HG03064 (cell line): ENCODE measurements at regions not wholly inside any gene's neighbourhood (a gene's known extent, or its start where the extent isn't known, plus 50 kb on each side); places are given as distances from the start of the nearest gene placed in this dataset.

ENCODE experiments used
- ATAC-seq: cut with Tn5 transposase; IDR thresholded peaks from one replicate; pipeline ENCODE4 v1.9.1; 2021; ENCODE audit warnings: low read depth; ENCODE audit not compliant: unreplicated experiment

GRCh38 chr6:132934496-132934895 is 120.1 kb downstream of the RPS12 start:
- ATAC-seq: no peak

DNA sequence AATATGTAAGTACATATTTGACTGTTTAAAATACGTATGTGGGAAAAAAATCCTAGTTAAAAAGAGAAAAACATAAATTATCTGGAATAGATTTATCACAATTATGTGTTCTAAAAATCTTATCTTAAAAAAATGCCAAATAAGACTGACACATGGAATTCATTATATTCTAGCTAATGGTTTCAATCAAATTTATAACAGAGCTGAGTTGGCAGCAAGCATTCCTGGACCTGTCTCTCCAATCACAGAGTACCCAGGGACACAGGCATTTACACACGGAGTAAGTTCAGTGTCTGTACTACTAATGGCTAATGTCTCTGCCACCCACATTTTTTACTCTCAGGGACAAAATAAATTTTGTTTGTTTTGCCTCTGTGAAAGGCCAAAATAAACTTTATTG is 122.3 kb downstream of the RPS12 start:
- ATAC-seq: no peak

GRCh38 chr6:132937466-132937906 is 123.1 kb downstream of the RPS12 start:
- no peak for ATAC-seq

DNA sequence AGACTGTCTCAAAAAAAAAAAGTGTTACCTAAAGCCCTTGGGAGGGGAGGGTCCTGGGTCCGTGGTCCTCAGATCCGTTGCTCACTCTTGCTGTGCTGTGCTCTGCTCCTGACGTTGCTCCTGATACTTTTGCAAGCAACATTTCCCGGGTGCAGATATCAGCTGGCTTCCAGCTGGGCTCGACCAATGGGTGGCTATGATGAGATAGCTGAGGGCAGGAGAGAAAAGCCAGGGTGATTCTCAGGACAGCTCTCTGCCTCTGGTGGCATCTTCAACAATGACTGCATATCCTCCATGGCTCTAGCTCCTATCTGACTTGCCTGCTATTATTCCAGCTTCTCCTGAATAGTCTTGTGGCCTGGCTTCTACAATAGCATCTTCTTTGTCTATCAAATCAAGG is 134.5 kb downstream of the RPS12 start:
- no peak for ATAC-seq

GRCh38 chr6:132950566-132950965 is 136.2 kb downstream of the RPS12 start:
- ATAC-seq: no peak

- no peak for ATAC-seq
Measured at GRCh38 chr6:132952031-132952867, 137.9 kb downstream of the RPS12 start.

- ATAC-seq: no peak
Measured at GRCh38 chr6:132952986-132953385, 138.6 kb downstream of the RPS12 start.

DNA sequence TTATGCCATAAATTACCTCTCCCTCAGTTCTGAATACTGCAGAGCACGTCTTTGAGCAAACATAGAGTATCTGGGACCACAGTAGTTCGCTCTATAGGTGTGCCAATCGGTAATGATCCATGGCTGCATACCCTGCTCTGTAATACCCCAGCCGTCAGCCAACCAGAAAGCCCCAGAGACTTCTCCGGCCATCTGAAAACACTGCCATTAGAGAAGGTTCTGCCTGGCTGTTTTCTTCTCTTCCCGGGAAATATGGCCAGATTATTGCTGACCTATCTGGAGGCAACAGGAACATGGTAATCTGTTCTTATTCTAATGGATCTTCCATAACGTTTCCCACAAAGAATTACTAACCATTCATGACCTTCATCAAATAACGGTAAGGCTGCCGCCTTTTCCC is 139.9 kb downstream of the RPS12 start:
- no peak for ATAC-seq

GRCh38 chr6:132954936-132955335 is 140.6 kb downstream of the RPS12 start:
- ATAC-seq: no peak

DNA sequence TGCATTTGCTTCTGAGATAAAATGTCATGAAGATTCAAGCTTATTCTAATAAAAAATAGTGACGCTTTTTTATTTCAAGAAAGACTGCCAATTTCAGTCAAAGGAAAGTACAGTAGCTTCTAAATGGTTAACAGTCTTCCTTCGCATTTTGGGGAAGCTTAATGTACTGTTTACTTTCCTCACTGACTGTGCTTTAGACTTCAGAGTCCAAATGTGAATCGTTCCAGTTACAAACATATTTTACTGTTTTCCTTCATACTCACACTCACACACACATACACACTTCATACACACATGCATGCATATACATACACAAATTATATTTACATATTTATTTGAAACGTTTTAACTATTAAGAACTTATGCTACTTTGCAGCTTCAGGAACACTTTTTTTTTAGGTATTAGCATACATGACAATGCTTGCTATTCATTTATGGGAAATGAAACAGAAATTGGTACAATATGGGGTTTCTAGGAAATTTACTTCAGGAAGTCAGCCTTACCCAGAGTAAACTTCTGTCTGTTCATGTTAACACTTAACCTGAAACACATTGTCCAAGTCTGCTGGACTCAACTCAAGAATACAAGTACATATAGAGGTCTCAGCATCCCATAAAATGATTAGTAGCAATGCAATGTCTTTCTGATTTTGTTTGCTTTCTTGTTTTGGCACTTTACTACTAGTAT is 145.4 kb downstream of the RPS12 start:
- no peak for ATAC-seq

- ATAC-seq: no peak
Measured at GRCh38 chr6:132960720-132961119, 146.4 kb downstream of the RPS12 start.

DNA sequence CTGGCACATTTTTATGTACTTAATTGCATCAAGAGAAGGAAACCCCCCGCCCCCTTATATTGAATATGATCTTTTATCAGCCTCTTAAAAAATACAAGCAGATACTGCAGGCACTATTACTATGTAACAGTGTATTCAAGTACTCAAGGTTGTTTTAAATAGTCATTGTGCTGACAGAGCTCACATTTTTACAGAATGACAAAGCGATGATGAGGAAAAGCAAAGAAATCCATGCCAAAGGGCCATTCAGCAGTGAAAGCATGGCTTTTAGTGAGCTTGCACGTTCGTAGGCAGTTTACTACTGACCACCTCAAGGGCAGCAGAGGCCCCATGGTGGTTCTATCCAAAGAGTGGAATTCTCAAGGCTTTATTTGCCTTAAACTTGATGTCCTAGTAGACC is 146.8 kb downstream of the RPS12 start:
- no peak for ATAC-seq

GRCh38 chr6:132961610-132962009 is 147.2 kb downstream of the RPS12 start:
- no peak for ATAC-seq

DNA sequence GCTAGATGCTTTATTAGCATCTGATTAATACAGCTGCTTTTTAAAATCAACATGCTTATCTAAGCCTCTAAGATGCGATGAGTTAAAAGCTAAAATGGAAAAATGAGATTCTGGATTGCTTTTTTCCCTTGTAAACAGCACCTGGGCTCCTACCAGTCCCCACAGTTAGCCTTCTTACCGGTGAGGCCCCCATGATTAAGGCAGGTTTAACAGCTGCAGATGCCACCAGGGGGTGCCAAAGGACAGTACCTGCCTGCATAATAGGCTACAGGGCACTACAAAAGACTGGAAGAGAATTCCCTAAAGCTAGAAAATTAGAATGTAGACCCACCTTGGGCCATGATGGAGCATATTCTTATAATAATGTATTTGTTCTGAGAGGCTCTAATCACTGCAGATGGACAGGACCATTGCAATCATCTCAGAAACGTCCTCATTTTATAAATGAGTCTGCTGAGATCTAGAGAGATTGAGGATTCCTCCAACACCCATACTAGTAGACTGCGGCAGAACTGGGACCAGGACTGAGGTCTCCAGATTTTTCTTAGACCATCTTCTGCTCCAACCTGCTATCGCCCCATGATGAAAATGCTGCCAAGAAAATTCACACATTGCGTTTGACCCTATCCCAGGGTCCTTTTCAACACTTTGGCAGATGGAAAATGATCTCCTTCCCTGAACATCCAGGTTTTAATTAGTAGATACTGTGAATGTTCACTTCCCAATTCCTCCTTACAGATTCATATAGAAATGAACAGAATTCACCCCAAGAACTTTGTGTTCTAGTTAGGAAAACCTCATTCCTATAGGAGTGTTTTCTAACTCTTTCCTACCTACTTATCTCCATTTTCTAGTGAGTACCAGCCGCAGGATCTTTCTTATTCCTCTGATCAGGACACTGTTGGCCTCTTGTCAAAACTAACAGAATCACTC is 148.8 kb downstream of the RPS12 start:
- peak; percentile 82 for ATAC-seq

DNA sequence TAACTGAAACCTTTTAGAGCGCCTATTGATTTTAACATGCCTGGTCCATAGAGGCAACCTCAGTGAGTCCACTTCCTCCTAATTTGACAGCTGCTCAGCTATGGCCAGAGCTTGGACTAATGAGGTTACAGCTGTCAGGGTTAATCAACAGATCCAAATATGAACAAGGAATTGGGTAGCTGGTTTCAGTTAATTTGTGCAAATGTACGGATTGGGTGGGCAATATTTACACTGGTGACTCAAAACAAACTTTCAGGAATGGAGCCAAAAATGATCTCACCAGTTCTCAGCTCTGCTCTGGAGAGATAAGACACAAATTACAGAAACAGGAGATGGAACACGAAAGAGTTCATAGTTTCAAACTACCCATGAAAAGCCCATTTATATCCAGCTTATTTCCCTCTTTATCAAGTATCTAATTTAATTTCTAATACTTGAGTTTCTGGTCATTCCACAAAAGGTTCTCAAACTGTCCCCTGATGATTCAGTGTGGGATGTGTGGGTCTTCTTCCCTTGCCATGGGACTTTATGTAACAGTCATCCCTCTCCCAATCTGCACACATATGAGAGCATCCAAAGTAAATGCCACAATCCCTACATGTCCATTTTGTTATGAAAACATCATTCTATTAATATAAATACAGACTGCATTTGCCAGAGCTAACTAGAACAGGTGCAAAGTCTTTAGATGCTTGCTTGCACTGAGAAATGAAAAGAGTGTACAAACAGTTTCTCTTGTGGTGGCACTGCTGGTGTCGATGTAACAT is 149.9 kb downstream of the RPS12 start:
- ATAC-seq: no peak

DNA sequence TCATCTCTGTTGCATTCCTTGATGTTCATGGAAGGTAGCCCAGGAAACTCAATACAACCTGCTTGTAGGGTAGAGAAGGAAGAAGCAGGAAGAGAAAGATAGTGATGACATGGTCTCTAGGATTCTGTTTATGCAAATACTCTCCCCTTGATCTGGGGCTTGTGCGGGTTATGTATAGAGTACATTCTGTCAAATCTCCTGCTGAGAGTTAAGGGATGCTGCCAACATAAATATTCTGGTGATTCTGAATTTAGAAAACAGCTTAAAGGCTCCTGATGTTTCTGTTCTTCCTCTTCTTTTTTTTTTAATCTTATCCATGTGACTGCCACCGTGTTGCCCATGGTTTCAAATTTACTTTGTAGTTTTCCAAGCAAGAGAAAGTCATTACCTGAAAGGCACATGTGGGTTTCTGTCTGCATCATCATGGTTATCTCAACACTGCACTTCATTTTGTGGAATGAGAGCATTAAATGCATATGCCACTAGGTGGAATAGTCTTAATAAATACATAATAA is 150.6 kb downstream of the RPS12 start:
- ATAC-seq: no peak

GRCh38 chr6:132967871-132968270 is 153.5 kb downstream of the RPS12 start:
- no peak for ATAC-seq

- ATAC-seq: no peak
Measured at GRCh38 chr6:132968419-132968950, 154.1 kb downstream of the RPS12 start.

GRCh38 chr6:132969196-132969595 is 154.8 kb downstream of the RPS12 start:
- ATAC-seq: no peak

DNA sequence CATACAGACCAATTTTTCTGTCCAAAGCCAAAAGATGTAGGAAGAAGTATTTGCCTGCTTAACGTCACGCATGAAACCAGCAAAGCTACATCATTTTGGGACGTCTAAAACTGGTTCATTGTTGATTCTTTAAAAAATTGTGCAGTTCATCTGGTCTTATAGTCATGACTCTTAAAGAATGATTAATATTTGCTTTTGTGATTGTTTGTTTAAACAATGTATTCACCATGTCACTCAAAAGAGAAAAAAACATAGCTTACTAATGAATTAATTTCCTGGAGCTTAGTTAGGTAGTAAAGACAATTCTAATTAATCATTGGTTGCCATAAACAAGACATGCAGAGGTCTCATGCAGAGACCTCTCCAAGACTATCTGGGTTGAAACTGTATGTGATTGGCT is 157.3 kb downstream of the RPS12 start:
- no peak for ATAC-seq
